ENCODE measurements at regions not wholly inside any gene's neighbourhood (a gene's known extent, or its start where the extent isn't known, plus 50 kb on each side); places are given as distances from the start of the nearest gene placed in this dataset.

DNA sequence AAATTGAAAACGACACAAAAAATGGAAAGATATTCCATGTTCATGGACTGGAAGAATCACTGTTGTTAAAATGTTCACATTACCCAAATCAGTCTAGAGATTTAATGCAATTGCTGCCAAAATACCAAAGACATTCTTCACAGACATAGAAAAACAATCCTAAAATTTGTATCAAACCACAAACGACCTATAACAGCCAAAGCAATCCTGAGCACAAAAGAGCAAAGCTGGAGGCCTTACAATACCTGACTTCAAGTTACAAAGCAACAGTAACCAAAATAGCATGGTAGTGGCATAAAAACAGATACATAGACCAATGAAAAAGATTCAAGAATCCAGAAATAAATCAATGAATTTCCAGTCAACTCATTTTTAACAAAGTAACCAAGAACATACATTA is 1077.3 kb downstream of the KCNT2 start:
- intact Hi-C loops (cut with micrococcal nuclease) = no loop called here
- no peak overlapping the region for H3K4me3 Mint-ChIP-seq (ENCODE audit: unreplicated experiment)
- no peaks in the 10 kb centered on the region for H3K27me3 Mint-ChIP-seq (ENCODE audit: insufficient read depth, unreplicated experiment)
- no peak overlapping the region for H3K27ac Mint-ChIP-seq (ENCODE audit: low read depth, unreplicated experiment)
- no peaks in the 10 kb centered on the region for H3K36me3 Mint-ChIP-seq (ENCODE audit: insufficient read depth, unreplicated experiment)
- CTCF ChIA-PET = interaction anchor here (0.7 kb wide), 1 partner anchor 1221 kb away, joined by 3 read pairs; no protein-coding TSS in a partner anchor
- POLR2A ChIA-PET = no interaction called here
- no peak for DNase-seq (ENCODE audit: unreplicated experiment)
- BruUV-seq (replicated peaks) = no TSS peak
- no peaks in the 10 kb centered on the region for H3K9me3 Mint-ChIP-seq (ENCODE audit: unreplicated experiment)
- peaks cover 5% of the 10 kb centered on the region for H3K4me1 Mint-ChIP-seq (ENCODE audit: insufficient read depth, unreplicated experiment)
- TF ChIP-seq, protein P1, sequence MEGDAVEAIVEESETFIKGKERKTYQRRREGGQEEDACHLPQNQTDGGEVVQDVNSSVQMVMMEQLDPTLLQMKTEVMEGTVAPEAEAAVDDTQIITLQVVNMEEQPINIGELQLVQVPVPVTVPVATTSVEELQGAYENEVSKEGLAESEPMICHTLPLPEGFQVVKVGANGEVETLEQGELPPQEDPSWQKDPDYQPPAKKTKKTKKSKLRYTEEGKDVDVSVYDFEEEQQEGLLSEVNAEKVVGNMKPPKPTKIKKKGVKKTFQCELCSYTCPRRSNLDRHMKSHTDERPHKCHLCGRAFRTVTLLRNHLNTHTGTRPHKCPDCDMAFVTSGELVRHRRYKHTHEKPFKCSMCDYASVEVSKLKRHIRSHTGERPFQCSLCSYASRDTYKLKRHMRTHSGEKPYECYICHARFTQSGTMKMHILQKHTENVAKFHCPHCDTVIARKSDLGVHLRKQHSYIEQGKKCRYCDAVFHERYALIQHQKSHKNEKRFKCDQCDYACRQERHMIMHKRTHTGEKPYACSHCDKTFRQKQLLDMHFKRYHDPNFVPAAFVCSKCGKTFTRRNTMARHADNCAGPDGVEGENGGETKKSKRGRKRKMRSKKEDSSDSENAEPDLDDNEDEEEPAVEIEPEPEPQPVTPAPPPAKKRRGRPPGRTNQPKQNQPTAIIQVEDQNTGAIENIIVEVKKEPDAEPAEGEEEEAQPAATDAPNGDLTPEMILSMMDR (IDR thresholded peaks at IDR 0.05; ENCODE audit: unreplicated experiment) = no peak

- no TSS peak for BruUV-seq (replicated peaks)
- intact Hi-C loops (cut with micrococcal nuclease) = no loop called here
These were observed 1078.4 kb downstream of the KCNT2 start for GRCh38 chr1:195529881-195530280.

DNA sequence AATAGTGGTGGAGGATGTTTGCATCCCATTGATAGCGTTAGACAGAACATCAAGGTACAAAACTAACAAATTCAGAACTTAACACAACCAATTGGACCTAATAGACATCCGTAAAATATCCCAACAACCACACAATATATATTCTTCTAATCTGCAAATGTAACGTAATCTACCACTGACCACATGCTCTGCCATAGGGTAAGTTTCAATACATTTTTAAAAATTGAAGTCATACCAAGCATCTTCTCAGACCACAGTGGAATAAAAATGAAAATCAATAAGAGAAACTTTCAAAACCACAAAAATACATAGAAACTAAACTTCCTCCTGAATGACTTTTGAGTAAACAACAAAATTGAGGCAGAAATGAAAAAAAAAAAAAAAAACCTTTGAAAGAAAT is 1087.5 kb downstream of the KCNT2 start:
- POLR2A ChIA-PET = no interaction called here
- TF ChIP-seq, protein P1 (IDR thresholded peaks at IDR 0.05; ENCODE audit: unreplicated experiment) = no peak
- Mint-ChIP-seq H3K27me3 (ENCODE audit: insufficient read depth, unreplicated experiment) (no peaks in the 10 kb centered on the region), H3K9me3 (ENCODE audit: unreplicated experiment) (no peaks in the 10 kb centered on the region), H3K4me3 (ENCODE audit: unreplicated experiment) (no peak overlapping the region), H3K4me1 (ENCODE audit: insufficient read depth, unreplicated experiment) (no peaks in the 10 kb centered on the region), H3K36me3 (ENCODE audit: insufficient read depth, unreplicated experiment) (no peaks in the 10 kb centered on the region), H3K27ac (ENCODE audit: low read depth, unreplicated experiment) (no peak overlapping the region)
- BruUV-seq (replicated peaks) = no TSS peak
- intact Hi-C loops (cut with micrococcal nuclease) = no loop called here
- no peak for DNase-seq (ENCODE audit: unreplicated experiment)
- CTCF ChIA-PET = no interaction called here

More at GRCh38 chr1:195529881-195530280, 1078.4 kb downstream of the KCNT2 start:
- CTCF ChIA-PET = interaction anchor here (0.6 kb wide), 1 partner anchor 112 kb away, joined by 3 read pairs; no protein-coding TSS in a partner anchor
- H3K4me1 Mint-ChIP-seq (ENCODE audit: insufficient read depth, unreplicated experiment) = peaks cover 5% of the 10 kb centered on the region
- H3K9me3 Mint-ChIP-seq (ENCODE audit: unreplicated experiment) = no peaks in the 10 kb centered on the region
- no peak overlapping the region for H3K27ac Mint-ChIP-seq (ENCODE audit: low read depth, unreplicated experiment)
- no peaks in the 10 kb centered on the region for H3K27me3 Mint-ChIP-seq (ENCODE audit: insufficient read depth, unreplicated experiment)
- POLR2A ChIA-PET = no interaction called here
- no peak overlapping the region for H3K4me3 Mint-ChIP-seq (ENCODE audit: unreplicated experiment)
- H3K36me3 Mint-ChIP-seq (ENCODE audit: insufficient read depth, unreplicated experiment) = no peaks in the 10 kb centered on the region
- TF ChIP-seq, protein P1 (IDR thresholded peaks at IDR 0.05; ENCODE audit: unreplicated experiment) = no peak
- no peak for DNase-seq (ENCODE audit: unreplicated experiment)

GRCh38 chr1:195516036-195516435 is 1092.2 kb downstream of the KCNT2 start:
- no TSS peak for BruUV-seq (replicated peaks)
- Mint-ChIP-seq H3K36me3 (ENCODE audit: insufficient read depth, unreplicated experiment) (no peaks in the 10 kb centered on the region), H3K27ac (ENCODE audit: low read depth, unreplicated experiment) (no peak overlapping the region), H3K9me3 (ENCODE audit: unreplicated experiment) (no peaks in the 10 kb centered on the region), H3K27me3 (ENCODE audit: insufficient read depth, unreplicated experiment) (no peaks in the 10 kb centered on the region), H3K4me3 (ENCODE audit: unreplicated experiment) (no peak overlapping the region), H3K4me1 (ENCODE audit: insufficient read depth, unreplicated experiment) (no peaks in the 10 kb centered on the region)
- TF ChIP-seq, protein P1 (IDR thresholded peaks at IDR 0.05; ENCODE audit: unreplicated experiment) = no peak
- ChIA-PET POLR2A (no interaction called here), CTCF (no interaction called here)
- DNase-seq (ENCODE audit: unreplicated experiment) = no peak
- intact Hi-C loops (cut with micrococcal nuclease) = no loop called here
